Endothelial cell (in vitro differentiated cells): ENCODE measurements at regions not wholly inside any gene's neighbourhood (a gene's known extent, or its start where the extent isn't known, plus 50 kb on each side); places are given as distances from the start of the nearest gene placed in this dataset.

Experiments used
- DNase-seq: peaks from one replicate; pipeline ENCODE4 v3.0.0; 2021; ENCODE audit warnings: low spot score
- H3K27ac Mint-ChIP-seq: one replicate; pipeline ENCODE4 v1.8.0; 2021; ENCODE audit warnings: mixed read lengths, inconsistent platforms; ENCODE audit not compliant: unreplicated experiment
- H3K27me3 Mint-ChIP-seq: one replicate; pipeline ENCODE4 v1.8.0; 2021; ENCODE audit warnings: mild to moderate bottlenecking, moderate library complexity, mixed read lengths, inconsistent platforms; ENCODE audit not compliant: unreplicated experiment
- H3K36me3 Mint-ChIP-seq: one replicate; pipeline ENCODE4 v1.8.0; 2021; ENCODE audit warnings: mild to moderate bottlenecking, low read depth, mixed read lengths, inconsistent platforms; ENCODE audit not compliant: unreplicated experiment
- H3K4me1 Mint-ChIP-seq: one replicate; pipeline ENCODE4 v1.8.0; 2021; ENCODE audit warnings: mild to moderate bottlenecking, mixed read lengths, inconsistent platforms; ENCODE audit not compliant: unreplicated experiment
- H3K4me3 Mint-ChIP-seq: one replicate; pipeline ENCODE4 v1.8.0; 2021; ENCODE audit warnings: mild to moderate bottlenecking, mixed read lengths, inconsistent platforms; ENCODE audit not compliant: unreplicated experiment
- H3K9me3 Mint-ChIP-seq: one replicate; pipeline ENCODE4 v1.8.0; 2021; ENCODE audit warnings: mixed read lengths, inconsistent platforms; ENCODE audit not compliant: unreplicated experiment
- CTCF ChIP-seq: fragments of 200-600 bp; sonication (generic); IDR thresholded peaks from one replicate; pipeline ENCODE4 v1.5.0; 2021; ENCODE audit warnings: antibody characterized with exemption; ENCODE audit not compliant: unreplicated experiment

- H3K27ac Mint-ChIP-seq: no peak overlapping the region
- TF ChIP-seq CTCF: no peak
These were observed 630.8 kb upstream of the KIF2B start for GRCh38 chr17:53191878-53192277.

GRCh38 chr17:53186001-53186400, 636.7 kb upstream of the KIF2B start:
- H3K9me3 Mint-ChIP-seq: no peaks in the 10 kb centered on the region
- no peaks in the 10 kb centered on the region for H3K27me3 Mint-ChIP-seq
- no peak overlapping the region for H3K4me3 Mint-ChIP-seq
- no peaks in the 10 kb centered on the region for H3K36me3 Mint-ChIP-seq
- DNase-seq: no peak
- no peak for TF ChIP-seq CTCF
- H3K4me1 Mint-ChIP-seq: peaks cover 16% of the 10 kb centered on the region
- H3K27ac Mint-ChIP-seq: no peak overlapping the region

More at GRCh38 chr17:53191878-53192277, 630.8 kb upstream of the KIF2B start:
- no peaks in the 10 kb centered on the region for H3K9me3 Mint-ChIP-seq
- no peak overlapping the region for H3K4me3 Mint-ChIP-seq
- no peaks in the 10 kb centered on the region for H3K36me3 Mint-ChIP-seq
- H3K4me1 Mint-ChIP-seq: peaks cover 15% of the 10 kb centered on the region
- H3K27me3 Mint-ChIP-seq: no peaks in the 10 kb centered on the region
- no peak for DNase-seq

GRCh38 chr17:53176629-53177028, 646.1 kb upstream of the KIF2B start:
- Mint-ChIP-seq H3K9me3 (no peaks in the 10 kb centered on the region), H3K27me3 (no peaks in the 10 kb centered on the region), H3K4me1 (peaks cover 9% of the 10 kb centered on the region), H3K36me3 (no peaks in the 10 kb centered on the region), H3K27ac (no peak overlapping the region), H3K4me3 (no peak overlapping the region)
- TF ChIP-seq CTCF: no peak
- DNase-seq: no peak

- H3K4me1 Mint-ChIP-seq: no peaks in the 10 kb centered on the region
- no peaks in the 10 kb centered on the region for H3K36me3 Mint-ChIP-seq
- no peak overlapping the region for H3K4me3 Mint-ChIP-seq
- H3K27me3 Mint-ChIP-seq: no peaks in the 10 kb centered on the region
- no peak overlapping the region for H3K27ac Mint-ChIP-seq
- DNase-seq: no peak
- TF ChIP-seq CTCF: no peak
- no peaks in the 10 kb centered on the region for H3K9me3 Mint-ChIP-seq
These were observed 654.3 kb upstream of the KIF2B start for GRCh38 chr17:53168413-53168812.

GRCh38 chr17:53166731-53167130, 656.0 kb upstream of the KIF2B start:
- no peaks in the 10 kb centered on the region for H3K9me3 Mint-ChIP-seq
- H3K27ac Mint-ChIP-seq: no peak overlapping the region
- no peak for DNase-seq
- H3K36me3 Mint-ChIP-seq: no peaks in the 10 kb centered on the region
- TF ChIP-seq CTCF: no peak
- H3K27me3 Mint-ChIP-seq: no peaks in the 10 kb centered on the region
- no peak overlapping the region for H3K4me3 Mint-ChIP-seq
- H3K4me1 Mint-ChIP-seq: no peaks in the 10 kb centered on the region
